HepG2 (cell line): ENCODE measurements at regions not wholly inside any gene's neighbourhood (a gene's known extent, or its start where the extent isn't known, plus 50 kb on each side); places are given as distances from the start of the nearest gene placed in this dataset.

ENCODE experiments used
- ATAC-seq: fragments of 200-7000 bp; cut with Tn5 transposase; 3 replicates; pipeline ENCODE4 v1.9.1; 2020; ENCODE audit warnings: mild to moderate bottlenecking, moderate library complexity
- BruUV-seq: library from RNA; stranded (reverse); fragments of 400-500 nt; replicated peaks from 2 replicates; lab custom pipeline; 2021; lab: Mats Ljungman, UMichigan
- CTCF ChIA-PET: fragments of 300-600 bp; formaldehyde crosslinking; extraction: SDS; loops from one replicate; lab custom pipeline; 2021; ENCODE audit warnings: low total read pairs, inconsistent platforms, low intra/inter-chr PET ratio; lab: Yijun Ruan, JAX
- POLR2A ChIA-PET: fragments of 350-600 bp; sonication (Branson Sonifier 250); formaldehyde crosslinking; loops from one replicate; lab custom pipeline; 2020; ENCODE audit warnings: antibody characterized with exemption, inconsistent platforms; lab: Yijun Ruan, JAX
- DNase-seq: peaks from one replicate; pipeline ENCODE4 v3.0.0-alpha.2; 2015; ENCODE audit warnings: low spot score
- FAIRE-seq: peaks from 3 replicates; lab custom pipeline; 2011; peaks lifted over from hg19 to GRCh38; lab: Jason Lieb, UNC
- H2AFZ ChIP-seq: one replicate; pipeline ENCODE4 v1.6.1; 2011; ENCODE audit warnings: low read length, inconsistent platforms
- H3K27ac ChIP-seq: fragments of 300-600 bp; 3 replicates; pipeline ENCODE4 v1.8.0; 2011; ENCODE audit warnings: mixed run types, mild to moderate bottlenecking, mixed read lengths, low read length, inconsistent platforms; ENCODE audit not compliant: insufficient read depth; ENCODE audit errors: extremely low read length
- H3K27me3 ChIP-seq, 2 experiments: fragments of 200-600 bp in 1 of 2; 2 replicates in 1 of 2; 3 replicates in 1 of 2; pipeline versions ENCODE4 v1.6.0 to v1.8.0; 2011; ENCODE audit warnings: low read length in 2 of 2, mild to moderate bottlenecking in 2 of 2, moderate library complexity in 2 of 2, inconsistent platforms in 1 of 2; ENCODE audit not compliant: insufficient read depth in 2 of 2, control insufficient read depth in 1 of 2
- H3K36me3 ChIP-seq, 2 experiments: fragments of 200-600 bp in 1 of 2; replicated peaks in 1 of 2; 2 replicates in 1 of 2; 3 replicates in 1 of 2; pipeline versions ENCODE4 v1.5.1 to v1.8.0; 2011; ENCODE audit warnings: low read length in 2 of 2, inconsistent platforms in 1 of 2; ENCODE audit not compliant: insufficient read depth in 2 of 2, control insufficient read depth in 1 of 2
- H3K4me1 ChIP-seq: 2 replicates; pipeline ENCODE4 v1.5.1; 2012; ENCODE audit warnings: low read length, inconsistent platforms; ENCODE audit not compliant: insufficient read depth
- H3K4me2 ChIP-seq: 2 replicates; pipeline ENCODE4 v1.6.0; 2011; ENCODE audit warnings: low read depth, low read length, inconsistent platforms
- H3K4me3 ChIP-seq, 3 experiments: fragments of 200-600 bp in 1 of 3; sonication (generic), shearing (Covaris generic) in 1 of 3; replicated peaks in 1 of 3; 2 replicates each; pipeline ENCODE4 v1.5.1; 2011 to 2016; ENCODE audit warnings: low read length in 3 of 3, inconsistent platforms in 2 of 3, low read depth in 2 of 3, mild to moderate bottlenecking in 2 of 3, control low read depth in 1 of 3, mixed read lengths in 1 of 3; ENCODE audit not compliant: insufficient read depth in 1 of 3
- H3K79me2 ChIP-seq: one replicate; pipeline ENCODE4 v1.6.1; 2011; ENCODE audit warnings: low read length, inconsistent platforms; ENCODE audit not compliant: insufficient read depth
- H3K9ac ChIP-seq: 2 replicates; pipeline ENCODE4 v1.6.0; 2011; ENCODE audit warnings: mild to moderate bottlenecking, low read depth, low read length, inconsistent platforms; ENCODE audit not compliant: insufficient read depth
- H3K9me3 ChIP-seq: 2 replicates; pipeline ENCODE4 v1.5.1; 2012; ENCODE audit warnings: mild to moderate bottlenecking, low read length
- H4K20me1 ChIP-seq: 2 replicates; pipeline ENCODE4 v1.6.0; 2011; ENCODE audit warnings: inconsistent platforms, mild to moderate bottlenecking, low read length, moderate library complexity; ENCODE audit not compliant: insufficient read depth
- CAMTA2 ChIP-seq: sonication (generic); formaldehyde crosslinking; IDR thresholded peaks from 2 replicates; pipeline ENCODE4 v1.4.0; 2020; ENCODE audit warnings: mild to moderate bottlenecking, missing genetic modification reagents, borderline replicate concordance
- KDM3A ChIP-seq: IDR thresholded peaks from 2 replicates; pipeline ENCODE4 v1.6.1; 2018; ENCODE audit warnings: low read depth, missing compliant biosample characterization
- MEF2D ChIP-seq: sonication (generic); formaldehyde crosslinking; IDR thresholded peaks from 2 replicates; pipeline ENCODE4 v1.5.1; 2020; ENCODE audit warnings: mild to moderate bottlenecking, missing genetic modification reagents
- NFIB ChIP-seq: sonication (generic); formaldehyde crosslinking; IDR thresholded peaks from 2 replicates; pipeline ENCODE4 v1.9.0; 2021; ENCODE audit warnings: missing genetic modification reagents, mild to moderate bottlenecking, borderline replicate concordance
- RARG ChIP-seq: sonication (generic); formaldehyde crosslinking; IDR thresholded peaks from 2 replicates; pipeline ENCODE4 v1.4.0; 2020; ENCODE audit warnings: low read depth, mild to moderate bottlenecking, missing genetic modification reagents
- SOX5 ChIP-seq: IDR thresholded peaks from 2 replicates; pipeline ENCODE4 v1.6.1; 2016; ENCODE audit warnings: borderline replicate concordance
- ZNF607 ChIP-seq: sonication (generic); formaldehyde crosslinking; IDR thresholded peaks from 2 replicates; pipeline ENCODE4 v1.5.1; 2020; ENCODE audit warnings: missing genetic modification reagents, mild to moderate bottlenecking, borderline replicate concordance
- WGBS: methylation state at CpG from one replicate; pipeline ENCODE4 v1.1.6; 2017; ENCODE audit warnings: low lambda C conversion rate; 5-methylcytosine and 5-hydroxymethylcytosine counted together
- in situ Hi-C: cut with HindIII; loops from 2 replicates; pipeline ENCODE4 v1.10.0; 2017; ENCODE audit warnings: low pct_unique_long_range_greater_than_20kb; ENCODE audit not compliant: extremely low pct_ligation_motif_present
- intact Hi-C: fragments of 100-400 bp; cut with micrococcal nuclease; formaldehyde crosslinking; loops from one replicate; pipeline ENCODE4 v1.10.0; 2022; ENCODE audit not compliant: unreplicated experiment
- TF ChIP-seq, protein P1 (sequence below): sonication (generic); formaldehyde crosslinking; IDR thresholded peaks from 2 replicates; pipeline ENCODE4 v1.4.0; 2020; ENCODE audit warnings: missing genetic modification reagents, mild to moderate bottlenecking, borderline replicate concordance
- TF ChIP-seq, protein P2 (sequence below): sonication (generic); formaldehyde crosslinking; IDR thresholded peaks from 2 replicates; pipeline ENCODE4 v1.5.0; 2020; ENCODE audit warnings: missing genetic modification reagents
- TF ChIP-seq, protein P3 (sequence below): sonication (generic); formaldehyde crosslinking; IDR thresholded peaks from 2 replicates; pipeline ENCODE4 v1.5.0; 2020; ENCODE audit warnings: missing genetic modification reagents
- TF ChIP-seq, protein P4 (sequence below): sonication (generic); formaldehyde crosslinking; IDR thresholded peaks from 2 replicates; pipeline ENCODE4 v1.9.0; 2021; ENCODE audit warnings: missing genetic modification reagents, mild to moderate bottlenecking, borderline replicate concordance

DNA sequence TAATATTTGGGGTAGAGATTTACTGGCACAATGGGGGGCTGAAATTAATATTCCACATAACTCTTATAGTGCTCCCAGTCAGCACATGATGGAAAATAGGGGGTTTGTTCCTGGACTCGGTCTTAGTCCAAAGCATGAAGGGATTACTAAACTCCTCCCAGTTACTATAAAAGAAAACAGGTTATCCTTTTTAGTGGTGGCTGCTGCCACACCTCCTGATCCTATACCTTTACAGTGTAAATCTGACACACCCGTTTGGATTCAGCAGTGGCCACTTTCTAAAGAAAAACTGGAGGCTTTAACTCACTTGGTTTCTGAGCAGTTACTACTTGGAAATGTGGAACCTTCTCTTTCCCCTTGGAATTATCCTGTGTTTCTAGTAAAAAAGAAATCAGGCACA, 572.9 kb upstream of the PTGER4 start:
- no peak overlapping the region for H3K4me3 ChIP-seq
- H4K20me1 ChIP-seq: no peaks in the 10 kb centered on the region
- no peaks in the 10 kb centered on the region for H3K79me2 ChIP-seq
- FAIRE-seq (no peak), DNase-seq (no peak)
- no peaks in the 10 kb centered on the region for H3K27me3 ChIP-seq
- in situ Hi-C loops: no loop called here
- no peak overlapping the region for H3K9ac ChIP-seq
- WGBS: 0% methylated on average over 2 of the region's 2 CpGs
- ChIA-PET POLR2A (no interaction called here), CTCF (no interaction called here)
- no peak overlapping the region for H2AFZ ChIP-seq
- no peak overlapping the region for H3K4me2 ChIP-seq
- BruUV-seq: no TSS peak
- TF ChIP-seq, protein P1, sequence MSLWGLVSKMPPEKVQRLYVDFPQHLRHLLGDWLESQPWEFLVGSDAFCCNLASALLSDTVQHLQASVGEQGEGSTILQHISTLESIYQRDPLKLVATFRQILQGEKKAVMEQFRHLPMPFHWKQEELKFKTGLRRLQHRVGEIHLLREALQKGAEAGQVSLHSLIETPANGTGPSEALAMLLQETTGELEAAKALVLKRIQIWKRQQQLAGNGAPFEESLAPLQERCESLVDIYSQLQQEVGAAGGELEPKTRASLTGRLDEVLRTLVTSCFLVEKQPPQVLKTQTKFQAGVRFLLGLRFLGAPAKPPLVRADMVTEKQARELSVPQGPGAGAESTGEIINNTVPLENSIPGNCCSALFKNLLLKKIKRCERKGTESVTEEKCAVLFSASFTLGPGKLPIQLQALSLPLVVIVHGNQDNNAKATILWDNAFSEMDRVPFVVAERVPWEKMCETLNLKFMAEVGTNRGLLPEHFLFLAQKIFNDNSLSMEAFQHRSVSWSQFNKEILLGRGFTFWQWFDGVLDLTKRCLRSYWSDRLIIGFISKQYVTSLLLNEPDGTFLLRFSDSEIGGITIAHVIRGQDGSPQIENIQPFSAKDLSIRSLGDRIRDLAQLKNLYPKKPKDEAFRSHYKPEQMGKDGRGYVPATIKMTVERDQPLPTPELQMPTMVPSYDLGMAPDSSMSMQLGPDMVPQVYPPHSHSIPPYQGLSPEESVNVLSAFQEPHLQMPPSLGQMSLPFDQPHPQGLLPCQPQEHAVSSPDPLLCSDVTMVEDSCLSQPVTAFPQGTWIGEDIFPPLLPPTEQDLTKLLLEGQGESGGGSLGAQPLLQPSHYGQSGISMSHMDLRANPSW: no peak
- TF ChIP-seq CAMTA2 (no peak), SOX5 (CRISPR knock-in tag) (no peak)
- TF ChIP-seq, protein P2, sequence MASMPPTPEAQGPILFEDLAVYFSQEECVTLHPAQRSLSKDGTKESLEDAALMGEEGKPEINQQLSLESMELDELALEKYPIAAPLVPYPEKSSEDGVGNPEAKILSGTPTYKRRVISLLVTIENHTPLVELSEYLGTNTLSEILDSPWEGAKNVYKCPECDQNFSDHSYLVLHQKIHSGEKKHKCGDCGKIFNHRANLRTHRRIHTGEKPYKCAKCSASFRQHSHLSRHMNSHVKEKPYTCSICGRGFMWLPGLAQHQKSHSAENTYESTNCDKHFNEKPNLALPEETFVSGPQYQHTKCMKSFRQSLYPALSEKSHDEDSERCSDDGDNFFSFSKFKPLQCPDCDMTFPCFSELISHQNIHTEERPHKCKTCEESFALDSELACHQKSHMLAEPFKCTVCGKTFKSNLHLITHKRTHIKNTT (CRISPR knock-in tag): no peak
- TF ChIP-seq, all 625 proteins: peak for 0
- H3K27ac ChIP-seq: no peak overlapping the region
- H3K9me3 ChIP-seq: peaks cover 44% of the 10 kb centered on the region
- H3K36me3 ChIP-seq: no peaks in the 10 kb centered on the region
- no peaks in the 10 kb centered on the region for H3K4me1 ChIP-seq
- intact Hi-C loops: no loop called here
- ATAC-seq: no peak

DNA sequence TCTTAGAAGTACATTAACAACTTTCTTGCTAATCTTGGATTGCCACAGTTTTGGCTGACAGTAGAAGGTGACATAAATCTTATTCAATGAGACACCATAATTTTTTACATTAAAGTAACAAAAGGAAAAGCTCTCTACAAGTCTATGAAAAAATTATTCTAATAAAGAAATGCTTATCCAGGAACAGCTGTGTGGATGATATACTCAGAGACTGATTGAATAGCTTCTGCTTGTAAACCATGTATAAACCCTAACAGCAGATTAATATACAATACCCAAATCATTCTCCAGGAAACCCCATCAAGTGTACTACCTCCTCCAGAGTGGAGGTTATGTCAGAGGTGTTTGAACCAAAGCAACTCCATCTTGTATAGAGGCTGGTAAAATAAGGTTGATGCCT, 581.4 kb upstream of the PTGER4 start:
- Histone ChIP-seq H3K27ac (no peak overlapping the region), H3K9ac (no peak overlapping the region), H4K20me1 (no peaks in the 10 kb centered on the region), H3K4me3 (no peak overlapping the region), H3K4me2 (no peak overlapping the region), H3K79me2 (no peaks in the 10 kb centered on the region), H3K36me3 (no peaks in the 10 kb centered on the region), H2AFZ (no peak overlapping the region), H3K9me3 (peaks cover 70% of the 10 kb centered on the region), H3K27me3 (no peaks in the 10 kb centered on the region), H3K4me1 (no peaks in the 10 kb centered on the region)
- no peak for TF ChIP-seq RARG (CRISPR knock-in tag)
- no peak for TF ChIP-seq MEF2D (CRISPR knock-in tag)
- TF ChIP-seq, protein P3, sequence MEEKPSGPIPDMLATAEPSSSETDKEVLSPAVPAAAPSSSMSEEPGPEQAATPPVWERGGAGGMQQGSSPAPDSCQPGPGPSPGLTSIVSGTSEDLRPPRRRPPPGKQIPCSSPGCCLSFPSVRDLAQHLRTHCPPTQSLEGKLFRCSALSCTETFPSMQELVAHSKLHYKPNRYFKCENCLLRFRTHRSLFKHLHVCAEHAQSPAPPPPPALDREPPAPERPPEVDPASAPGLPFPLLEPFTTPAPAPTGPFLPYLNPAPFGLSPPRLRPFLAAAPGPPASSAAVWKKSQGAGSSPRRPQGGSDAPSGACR (CRISPR knock-in tag): no peak
- TF ChIP-seq, protein P4, sequence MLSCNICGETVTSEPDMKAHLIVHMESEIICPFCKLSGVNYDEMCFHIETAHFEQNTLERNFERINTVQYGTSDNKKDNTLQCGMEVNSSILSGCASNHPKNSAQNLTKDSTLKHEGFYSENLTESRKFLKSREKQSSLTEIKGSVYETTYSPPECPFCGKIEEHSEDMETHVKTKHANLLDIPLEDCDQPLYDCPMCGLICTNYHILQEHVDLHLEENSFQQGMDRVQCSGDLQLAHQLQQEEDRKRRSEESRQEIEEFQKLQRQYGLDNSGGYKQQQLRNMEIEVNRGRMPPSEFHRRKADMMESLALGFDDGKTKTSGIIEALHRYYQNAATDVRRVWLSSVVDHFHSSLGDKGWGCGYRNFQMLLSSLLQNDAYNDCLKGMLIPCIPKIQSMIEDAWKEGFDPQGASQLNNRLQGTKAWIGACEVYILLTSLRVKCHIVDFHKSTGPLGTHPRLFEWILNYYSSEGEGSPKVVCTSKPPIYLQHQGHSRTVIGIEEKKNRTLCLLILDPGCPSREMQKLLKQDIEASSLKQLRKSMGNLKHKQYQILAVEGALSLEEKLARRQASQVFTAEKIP (CRISPR knock-in tag): no peak
- TF ChIP-seq KDM3A (CRISPR knock-in tag): no peak
- no peak for TF ChIP-seq ZNF607 (CRISPR knock-in tag)
- no peak for TF ChIP-seq NFIB
- BruUV-seq: no TSS peak
- intact Hi-C loops (no loop called here), in situ Hi-C loops (no loop called here)
- DNase-seq: no peak
- FAIRE-seq: no peak
- no peak for ATAC-seq
- POLR2A ChIA-PET: no interaction called here
- CTCF ChIA-PET: no interaction called here
